Body of pancreas (tissue), 4 donors: ENCODE measurements at regions not wholly inside any gene's neighbourhood (a gene's known extent, or its start where the extent isn't known, plus 50 kb on each side); places are given as distances from the start of the nearest gene placed in this dataset.

Experiments used
- ATAC-seq: fragments of 150-250 bp; one replicate; pipeline ENCODE4 v1.9.1; 2016
- DNase-seq, 4 donors: peaks; one replicate each; pipeline ENCODE4 v3.0.0-alpha.2; 2019
- H3K27ac ChIP-seq, 4 donors: fragments of 200-600 bp; sonication (generic); 1 replicate in 3 of 4; 2 replicates in 1 of 4; pipeline versions ENCODE4 v1.5.1 to v1.6.1; 2016 to 2019; ENCODE audit warnings: mild to moderate bottlenecking in 1 of 4, mixed read lengths in 1 of 4, moderate library complexity in 1 of 4
- H3K27me3 ChIP-seq, 2 donors: fragments of 200-600 bp; sonication (generic); one replicate each; pipeline ENCODE4 v1.6.0; 2016; ENCODE audit warnings: mild to moderate bottlenecking in 1 of 2
- H3K36me3 ChIP-seq, 2 donors: fragments of 200-600 bp; sonication (generic); replicated peaks in 1 of 2; 2 replicates each; pipeline ENCODE4 v1.5.1; 2016; ENCODE audit warnings: low read depth in 2 of 2; ENCODE audit not compliant: insufficient read depth in 1 of 2
- H3K4me1 ChIP-seq: fragments of 200-600 bp; sonication (generic); one replicate; pipeline ENCODE4 v1.6.0; 2016
- H3K4me3 ChIP-seq, 2 donors: fragments of 200-600 bp; sonication (generic); 1 replicate in 1 of 2; 2 replicates in 1 of 2; pipeline ENCODE4 v1.5.1; 2016 to 2019
- H3K9me3 ChIP-seq, 3 donors: fragments of 200-600 bp; sonication (generic); 1 replicate in 2 of 3; 2 replicates in 1 of 3; pipeline ENCODE4 v1.5.1; 2016
- CTCF ChIP-seq, 7 experiments: fragments of 450-650 bp in 4 of 7; fragments of 200-600 bp in 3 of 7; sonication (generic) in 3 of 7; IDR thresholded peaks; one replicate each; pipeline ENCODE4 v1.5.1; 2016 to 2019; ENCODE audit warnings: antibody characterized with exemption in 7 of 7
- POLR2A ChIP-seq, 3 donors: fragments of 450-650 bp; IDR thresholded peaks; one replicate each; pipeline ENCODE4 v1.6.1; 2016; ENCODE audit warnings: antibody characterized with exemption in 3 of 3, mild to moderate bottlenecking in 2 of 3
- WGBS, 2 donors: methylation state at CpG; one replicate each; pipeline ENCODE4 v1.1.5; 2017; 5-methylcytosine and 5-hydroxymethylcytosine counted together
- intact Hi-C: fragments of 100-400 bp; cut with DNase I; formaldehyde crosslinking; loops from one replicate; pipeline ENCODE4 v1.15.1; 2023

GRCh38 chr2:17059458-17059857, 393.8 kb upstream of the CYRIA start:
- Histone ChIP-seq H3K36me3 (no peaks in the 10 kb centered on the region), H3K4me1 (peaks cover 7% of the 10 kb centered on the region), H3K27me3 (no peaks in the 10 kb centered on the region), H3K9me3 (no peaks in the 10 kb centered on the region), H3K27ac (no peak overlapping the region), H3K4me3 (no peak overlapping the region)
- intact Hi-C loops = no loop called here
- no peak for ATAC-seq
- WGBS, 2 donors = 73 to 85% methylated on average over 1 of the region's 1 CpG
- TF ChIP-seq POLR2A (IDR thresholded peaks at IDR 0.05) = no peak
- no peak for TF ChIP-seq CTCF (IDR thresholded peaks at IDR 0.05)
- no peak for DNase-seq

- Histone ChIP-seq H3K27me3 (no peaks in the 10 kb centered on the region), H3K9me3 (no peaks in the 10 kb centered on the region), H3K4me3 (no peak overlapping the region), H3K36me3 (no peaks in the 10 kb centered on the region), H3K4me1 (peaks cover 7% of the 10 kb centered on the region), H3K27ac (peak overlapping the region in 1 of 4 donors; percentile 48)
- intact Hi-C loops = no loop called here
- ATAC-seq (no peak), DNase-seq (no peak)
- TF ChIP-seq POLR2A (IDR thresholded peaks at IDR 0.05) = no peak
- TF ChIP-seq CTCF (IDR thresholded peaks at IDR 0.05) = no peak
- 59 to 60% methylated on average over 3 of the region's 3 CpGs for WGBS, 2 donors
Observed at GRCh38 chr2:17058772-17059402, 393.3 kb upstream of the CYRIA start.

- H3K27me3 ChIP-seq = no peaks in the 10 kb centered on the region
- H3K36me3 ChIP-seq = no peaks in the 10 kb centered on the region
- DNase-seq (peak in 1 of 4 donors; percentile 22), ATAC-seq (peak; percentile 83)
- TF ChIP-seq CTCF (IDR thresholded peaks at IDR 0.05) (no peak), POLR2A (IDR thresholded peaks at IDR 0.05) (no peak)
- H3K27ac ChIP-seq = peak overlapping the region in 1 of 4 donors; percentile 48
- intact Hi-C loops = no loop called here
- 17 to 27% methylated on average over 5 of the region's 5 CpGs for WGBS, 2 donors
- no peak overlapping the region for H3K4me3 ChIP-seq
- peaks cover 7% of the 10 kb centered on the region for H3K4me1 ChIP-seq
- H3K9me3 ChIP-seq = no peaks in the 10 kb centered on the region
Observed at GRCh38 chr2:17057109-17058017, 391.7 kb upstream of the CYRIA start.

- 51 to 58% methylated on average over 4 of the region's 4 CpGs for WGBS, 2 donors
- H3K4me3 ChIP-seq = no peak overlapping the region
- intact Hi-C loops = no loop called here
- ATAC-seq (no peak), DNase-seq (no peak)
- no peaks in the 10 kb centered on the region for H3K36me3 ChIP-seq
- no peaks in the 10 kb centered on the region for H3K27me3 ChIP-seq
- TF ChIP-seq CTCF (IDR thresholded peaks at IDR 0.05) = no peak
- no peak for TF ChIP-seq POLR2A (IDR thresholded peaks at IDR 0.05)
- no peaks in the 10 kb centered on the region for H3K9me3 ChIP-seq
- no peak overlapping the region for H3K27ac ChIP-seq
- H3K4me1 ChIP-seq = peaks cover 7% of the 10 kb centered on the region
Observed at GRCh38 chr2:17056236-17056635, 390.6 kb upstream of the CYRIA start.
